GM12874 (cell line): ENCODE measurements at regions not wholly inside any gene's neighbourhood (a gene's known extent, or its start where the extent isn't known, plus 50 kb on each side); places are given as distances from the start of the nearest gene placed in this dataset.
A peak's percentile ranks its signal among the peaks of the same experiment; 100 is the strongest.

Experiments used
- CTCF ChIP-seq: IDR thresholded peaks from 2 replicates; pipeline ENCODE4 v1.5.1; 2011; ENCODE audit warnings: low read depth, mild to moderate bottlenecking, control low read depth, low read length, moderate library complexity; ENCODE audit not compliant: insufficient read depth

DNA sequence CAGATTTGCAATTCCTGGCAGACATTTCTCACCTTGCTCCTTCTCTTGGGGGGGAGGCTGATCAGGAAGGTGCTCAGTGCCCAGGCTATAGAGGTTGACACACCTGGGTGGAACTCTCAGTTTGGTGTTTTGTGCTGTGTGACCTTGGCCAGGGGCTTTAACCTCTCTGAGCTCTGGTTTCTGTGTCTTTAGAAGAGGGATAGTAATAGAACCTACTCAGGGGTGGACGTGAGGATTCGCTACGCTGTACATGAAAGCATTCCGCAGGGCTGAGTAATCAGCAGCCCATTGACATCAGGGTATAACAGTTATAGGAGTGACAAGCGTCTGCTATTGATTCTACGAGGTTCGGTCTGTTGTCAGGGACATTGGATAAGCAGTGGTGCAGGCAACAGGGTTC lies 98.1 kb downstream of the PHETA1 start:
- TF ChIP-seq CTCF = no peak

DNA sequence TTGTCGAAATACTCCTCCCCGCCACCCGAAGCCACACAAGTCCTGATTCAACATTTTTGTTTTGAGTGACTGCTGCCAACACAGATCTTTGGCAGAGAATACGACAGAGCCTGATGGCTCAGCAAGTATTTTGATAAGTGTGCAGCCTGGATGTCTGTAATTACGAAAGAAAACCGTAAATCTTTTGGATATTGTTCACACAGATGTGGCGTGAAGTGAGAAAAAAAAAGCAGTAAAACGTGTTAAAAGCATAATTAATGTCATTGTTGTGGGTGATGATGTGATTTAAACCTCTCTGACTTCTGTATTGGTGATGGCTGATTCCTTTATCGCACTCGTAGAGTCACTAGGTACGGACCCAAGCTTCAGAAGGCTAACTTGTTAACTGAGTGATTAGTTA lies 98.7 kb downstream of the PHETA1 start:
- TF ChIP-seq CTCF = no peak

- TF ChIP-seq CTCF = no peak
Observed at GRCh38 chr12:111269718-111270117, 99.2 kb downstream of the PHETA1 start.

- TF ChIP-seq CTCF = peak; percentile 67
Observed at GRCh38 chr12:111268738-111269572, 99.9 kb downstream of the PHETA1 start.

DNA sequence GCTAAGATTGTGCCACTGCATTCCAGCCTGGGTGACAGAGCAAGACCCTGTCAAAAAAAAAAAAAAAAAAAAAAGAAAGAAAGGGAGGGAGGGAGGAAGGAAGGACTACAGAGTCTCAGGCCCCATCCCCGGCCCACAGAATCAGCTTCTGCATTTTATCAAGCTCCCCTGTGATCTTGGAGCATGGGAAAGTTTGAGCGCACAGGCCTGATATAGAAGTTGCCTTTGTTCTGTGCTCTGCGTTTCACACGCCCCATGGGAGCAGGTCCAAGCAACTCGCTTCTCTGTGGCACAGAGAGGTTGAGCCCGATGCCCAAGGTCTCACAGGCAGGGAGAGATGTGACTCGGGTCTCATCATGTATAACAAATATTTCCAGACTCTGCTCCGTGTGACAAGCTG lies 101.8 kb downstream of the PHETA1 start:
- TF ChIP-seq CTCF = no peak

DNA sequence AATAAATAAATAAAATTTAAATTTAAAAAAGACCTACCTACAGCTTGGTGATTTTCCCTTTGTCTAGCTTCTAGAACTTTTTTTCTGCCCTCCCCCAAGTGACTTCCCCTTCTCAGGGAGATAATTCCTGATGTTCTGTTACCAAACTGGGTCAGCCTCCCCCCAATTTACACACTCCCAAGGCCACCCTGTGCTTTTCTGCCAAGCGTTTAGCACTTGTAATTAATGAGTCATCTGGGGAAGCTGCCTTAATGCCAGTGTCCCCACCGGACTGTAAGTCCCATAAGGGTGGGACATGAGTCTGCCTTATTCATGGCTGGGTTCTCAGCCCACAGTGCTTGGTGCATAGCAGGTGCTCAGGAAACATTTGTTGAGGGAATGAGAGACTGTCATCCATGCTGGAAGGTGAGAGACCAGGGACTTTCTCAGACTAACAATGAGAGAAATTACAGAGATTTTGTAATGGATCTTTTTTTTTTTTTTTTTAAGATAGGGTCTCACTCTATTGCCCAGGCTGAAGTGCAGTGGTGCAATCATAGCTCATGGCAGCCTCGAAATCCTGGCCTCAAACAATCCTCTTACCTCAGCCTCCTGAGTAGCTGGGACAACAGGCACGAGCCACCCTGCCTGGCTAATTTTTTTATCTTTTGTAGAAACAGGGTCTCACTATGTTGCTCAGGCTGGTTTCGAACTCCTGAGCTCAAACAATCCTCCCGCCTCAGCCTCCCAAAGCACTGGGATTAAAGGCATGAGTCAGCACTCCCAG lies 106.8 kb downstream of the PHETA1 start:
- no peak for TF ChIP-seq CTCF

DNA sequence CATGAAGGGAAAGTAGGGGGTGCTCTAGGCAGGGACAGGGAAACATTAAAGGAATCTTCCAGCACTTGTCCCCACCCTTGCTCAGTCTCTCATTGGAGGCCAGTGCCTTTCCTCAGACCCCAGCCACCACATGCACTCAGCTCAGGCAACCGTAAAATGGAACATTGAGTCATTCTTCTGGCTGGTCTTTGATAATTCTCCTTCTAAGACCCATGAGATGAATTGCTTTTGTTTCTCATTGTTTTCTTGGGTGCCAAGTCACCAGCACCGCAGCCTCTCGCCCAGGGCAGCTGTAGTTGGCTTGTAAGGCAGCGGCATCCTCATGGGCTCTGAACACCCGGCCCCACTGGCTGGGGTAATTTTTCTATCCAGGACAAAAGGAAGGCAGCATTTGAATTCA lies 108.2 kb downstream of the PHETA1 start:
- no peak for TF ChIP-seq CTCF
